Vagina (tissue), 2 donors: ENCODE measurements at regions not wholly inside any gene's neighbourhood (a gene's known extent, or its start where the extent isn't known, plus 50 kb on each side); places are given as distances from the start of the nearest gene placed in this dataset.
"Not testable (repeated sequence)": the region's sequence is repeated elsewhere in the genome, so short reads cannot be mapped to it uniquely, and the experiment has no call there.

Experiments
- DNase-seq, 2 donors: peaks; one replicate each; pipeline ENCODE4 v3.0.0-alpha.2; 2017; ENCODE audit errors: extremely low spot score in 2 of 2
- H3K27ac ChIP-seq: fragments of 200-600 bp; sonication (generic); one replicate; pipeline ENCODE4 v1.5.1; 2019
- H3K27me3 ChIP-seq: fragments of 200-600 bp; sonication (generic); one replicate; pipeline ENCODE4 v1.5.1; 2019
- H3K36me3 ChIP-seq, 2 donors: fragments of 200-600 bp; sonication (generic); one replicate each; pipeline ENCODE4 v1.5.1; 2017 to 2019
- H3K4me1 ChIP-seq: fragments of 200-600 bp; sonication (generic); one replicate; pipeline ENCODE4 v1.5.1; 2019
- H3K4me3 ChIP-seq, 2 donors: fragments of 200-600 bp; sonication (generic); 1 replicate in 1 of 2; 2 replicates in 1 of 2; pipeline ENCODE4 v1.5.1; 2016 to 2019
- H3K9me3 ChIP-seq: fragments of 200-600 bp; sonication (generic); one replicate; pipeline ENCODE4 v1.5.1; 2019
- CTCF ChIP-seq, 3 experiments: fragments of 450-650 bp in 2 of 3; fragments of 200-600 bp in 1 of 3; sonication (generic) in 1 of 3; IDR thresholded peaks; one replicate each; pipeline ENCODE4 v1.5.1; 2017 to 2019; ENCODE audit warnings: antibody characterized with exemption in 3 of 3, mild to moderate bottlenecking in 2 of 3, moderate library complexity in 2 of 3
- POLR2A ChIP-seq, 2 donors: fragments of 450-650 bp; IDR thresholded peaks; one replicate each; pipeline ENCODE4 v1.6.1; 2017; ENCODE audit warnings: antibody characterized with exemption in 2 of 2, mild to moderate bottlenecking in 2 of 2, moderate library complexity in 2 of 2
- POLR2AphosphoS5 ChIP-seq, 2 donors: sonication (generic); formaldehyde crosslinking; IDR thresholded peaks; one replicate each; pipeline ENCODE4 v1.9.0; 2017; ENCODE audit warnings: antibody characterized with exemption in 2 of 2, mild to moderate bottlenecking in 2 of 2, low read depth in 1 of 2; ENCODE audit not compliant: insufficient read depth in 1 of 2
- intact Hi-C: fragments of 100-400 bp; cut with DNase I; formaldehyde crosslinking; loops from one replicate; pipeline ENCODE4 v1.15.1; 2023

- H3K9me3 ChIP-seq, H3K36me3 ChIP-seq, H3K27ac ChIP-seq, H3K27me3 ChIP-seq, intact Hi-C loops, H3K4me3 ChIP-seq, H3K4me1 ChIP-seq, DNase-seq: not testable (repeated sequence)
Observed at GRCh38 chr1:176396604-176397395, 66.2 kb upstream of the PAPPA2 start.

GRCh38 chr1:176391621-176392020, 71.4 kb upstream of the PAPPA2 start:
- Histone ChIP-seq H3K27me3 (no peaks in the 10 kb centered on the region), H3K4me3 (no peak overlapping the region)

GRCh38 chr1:176384841-176385240, 78.1 kb upstream of the PAPPA2 start:
- Histone ChIP-seq H3K36me3 (no peaks in the 10 kb centered on the region), H3K9me3 (no peaks in the 10 kb centered on the region), H3K27ac (no peak overlapping the region), H3K4me3 (no peak overlapping the region), H3K27me3 (no peaks in the 10 kb centered on the region), H3K4me1 (no peaks in the 10 kb centered on the region)
- DNase-seq, result no peak
- intact Hi-C loops, result no loop called here
- TF ChIP-seq POLR2A (IDR thresholded peaks at IDR 0.05) (no peak), POLR2AphosphoS5 (IDR thresholded peaks at IDR 0.05; ENCODE audit: insufficient read depth in 1 of 2, low read depth in 1 of 2) (no peak), CTCF (IDR thresholded peaks at IDR 0.05) (no peak)

More at GRCh38 chr1:176391621-176392020, 71.4 kb upstream of the PAPPA2 start:
- Histone ChIP-seq H3K4me1 (no peaks in the 10 kb centered on the region), H3K36me3 (no peaks in the 10 kb centered on the region), H3K27ac (no peak overlapping the region), H3K9me3 (no peaks in the 10 kb centered on the region)
- DNase-seq, result no peak
- intact Hi-C loops, result no loop called here
- TF ChIP-seq CTCF (IDR thresholded peaks at IDR 0.05) (no peak), POLR2AphosphoS5 (IDR thresholded peaks at IDR 0.05; ENCODE audit: insufficient read depth in 1 of 2, low read depth in 1 of 2) (no peak), POLR2A (IDR thresholded peaks at IDR 0.05) (no peak)

GRCh38 chr1:176382163-176382562, 80.8 kb upstream of the PAPPA2 start:
- TF ChIP-seq POLR2AphosphoS5 (IDR thresholded peaks at IDR 0.05; ENCODE audit: insufficient read depth in 1 of 2, low read depth in 1 of 2) (no peak), POLR2A (IDR thresholded peaks at IDR 0.05) (no peak), CTCF (IDR thresholded peaks at IDR 0.05) (no peak)
- H3K27ac ChIP-seq, result no peak overlapping the region
- no peak for DNase-seq
- no peaks in the 10 kb centered on the region for H3K27me3 ChIP-seq
- intact Hi-C loops, result no loop called here
- no peak overlapping the region for H3K4me3 ChIP-seq
- no peaks in the 10 kb centered on the region for H3K36me3 ChIP-seq
- no peaks in the 10 kb centered on the region for H3K9me3 ChIP-seq
- no peaks in the 10 kb centered on the region for H3K4me1 ChIP-seq

- H3K27ac ChIP-seq, result no peak overlapping the region
- intact Hi-C loops, result no loop called here
- H3K36me3 ChIP-seq, result no peaks in the 10 kb centered on the region
- H3K4me3 ChIP-seq, result no peak overlapping the region
- no peaks in the 10 kb centered on the region for H3K27me3 ChIP-seq
- H3K4me1 ChIP-seq, result no peaks in the 10 kb centered on the region
- TF ChIP-seq CTCF (IDR thresholded peaks at IDR 0.05) (no peak), POLR2A (IDR thresholded peaks at IDR 0.05) (no peak), POLR2AphosphoS5 (IDR thresholded peaks at IDR 0.05; ENCODE audit: insufficient read depth in 1 of 2, low read depth in 1 of 2) (no peak)
- no peak for DNase-seq
- H3K9me3 ChIP-seq, result no peaks in the 10 kb centered on the region
Observed at GRCh38 chr1:176379626-176380339, 83.2 kb upstream of the PAPPA2 start.
